HepG2 (cell line): ENCODE measurements at regions not wholly inside any gene's neighbourhood (a gene's known extent, or its start where the extent isn't known, plus 50 kb on each side); places are given as distances from the start of the nearest gene placed in this dataset.

Source experiments
- ATAC-seq: fragments of 200-7000 bp; cut with Tn5 transposase; 3 replicates; pipeline ENCODE4 v1.9.1; 2020; ENCODE audit warnings: mild to moderate bottlenecking, moderate library complexity
- BruUV-seq: library from RNA; stranded (reverse); fragments of 400-500 nt; replicated peaks from 2 replicates; lab custom pipeline; 2021; lab: Mats Ljungman, UMichigan
- CTCF ChIA-PET: fragments of 300-600 bp; formaldehyde crosslinking; extraction: SDS; loops from one replicate; lab custom pipeline; 2021; ENCODE audit warnings: low total read pairs, inconsistent platforms, low intra/inter-chr PET ratio; lab: Yijun Ruan, JAX
- POLR2A ChIA-PET: fragments of 350-600 bp; sonication (Branson Sonifier 250); formaldehyde crosslinking; loops from one replicate; lab custom pipeline; 2020; ENCODE audit warnings: antibody characterized with exemption, inconsistent platforms; lab: Yijun Ruan, JAX
- DNase-seq: peaks from one replicate; pipeline ENCODE4 v3.0.0-alpha.2; 2015; ENCODE audit warnings: low spot score
- FAIRE-seq: peaks from 3 replicates; lab custom pipeline; 2011; peaks lifted over from hg19 to GRCh38; lab: Jason Lieb, UNC
- H2AFZ ChIP-seq: one replicate; pipeline ENCODE4 v1.6.1; 2011; ENCODE audit warnings: low read length, inconsistent platforms
- H3K27ac ChIP-seq: fragments of 300-600 bp; 3 replicates; pipeline ENCODE4 v1.8.0; 2011; ENCODE audit warnings: mixed run types, mild to moderate bottlenecking, mixed read lengths, low read length, inconsistent platforms; ENCODE audit not compliant: insufficient read depth; ENCODE audit errors: extremely low read length
- H3K27me3 ChIP-seq, 2 experiments: fragments of 200-600 bp in 1 of 2; 2 replicates in 1 of 2; 3 replicates in 1 of 2; pipeline versions ENCODE4 v1.6.0 to v1.8.0; 2011; ENCODE audit warnings: low read length in 2 of 2, mild to moderate bottlenecking in 2 of 2, moderate library complexity in 2 of 2, inconsistent platforms in 1 of 2; ENCODE audit not compliant: insufficient read depth in 2 of 2, control insufficient read depth in 1 of 2
- H3K36me3 ChIP-seq, 2 experiments: fragments of 200-600 bp in 1 of 2; replicated peaks in 1 of 2; 2 replicates in 1 of 2; 3 replicates in 1 of 2; pipeline versions ENCODE4 v1.5.1 to v1.8.0; 2011; ENCODE audit warnings: low read length in 2 of 2, inconsistent platforms in 1 of 2; ENCODE audit not compliant: insufficient read depth in 2 of 2, control insufficient read depth in 1 of 2
- H3K4me1 ChIP-seq: 2 replicates; pipeline ENCODE4 v1.5.1; 2012; ENCODE audit warnings: low read length, inconsistent platforms; ENCODE audit not compliant: insufficient read depth
- H3K4me2 ChIP-seq: 2 replicates; pipeline ENCODE4 v1.6.0; 2011; ENCODE audit warnings: low read depth, low read length, inconsistent platforms
- H3K4me3 ChIP-seq, 3 experiments: fragments of 200-600 bp in 1 of 3; sonication (generic), shearing (Covaris generic) in 1 of 3; replicated peaks in 1 of 3; 2 replicates each; pipeline ENCODE4 v1.5.1; 2011 to 2016; ENCODE audit warnings: low read length in 3 of 3, inconsistent platforms in 2 of 3, low read depth in 2 of 3, mild to moderate bottlenecking in 2 of 3, control low read depth in 1 of 3, mixed read lengths in 1 of 3; ENCODE audit not compliant: insufficient read depth in 1 of 3
- H3K79me2 ChIP-seq: one replicate; pipeline ENCODE4 v1.6.1; 2011; ENCODE audit warnings: low read length, inconsistent platforms; ENCODE audit not compliant: insufficient read depth
- H3K9ac ChIP-seq: 2 replicates; pipeline ENCODE4 v1.6.0; 2011; ENCODE audit warnings: mild to moderate bottlenecking, low read depth, low read length, inconsistent platforms; ENCODE audit not compliant: insufficient read depth
- H3K9me3 ChIP-seq: 2 replicates; pipeline ENCODE4 v1.5.1; 2012; ENCODE audit warnings: mild to moderate bottlenecking, low read length
- H4K20me1 ChIP-seq: 2 replicates; pipeline ENCODE4 v1.6.0; 2011; ENCODE audit warnings: inconsistent platforms, mild to moderate bottlenecking, low read length, moderate library complexity; ENCODE audit not compliant: insufficient read depth
- GATAD1 ChIP-seq: IDR thresholded peaks from 2 replicates; pipeline ENCODE4 v1.6.1; 2016; ENCODE audit warnings: missing genetic modification reagents, missing compliant biosample characterization
- ISL2 ChIP-seq: sonication (generic); formaldehyde crosslinking; IDR thresholded peaks from 2 replicates; pipeline ENCODE4 v1.5.0; 2020; ENCODE audit warnings: missing genetic modification reagents
- KDM2A ChIP-seq: sonication (generic); formaldehyde crosslinking; IDR thresholded peaks from 2 replicates; pipeline ENCODE4 v1.4.0; 2020; ENCODE audit warnings: low read depth, missing genetic modification reagents, borderline replicate concordance
- MTF1 ChIP-seq: sonication (generic); formaldehyde crosslinking; IDR thresholded peaks from 2 replicates; pipeline ENCODE4 v1.5.0; 2020; ENCODE audit warnings: missing genetic modification reagents
- PLSCR1 ChIP-seq: sonication (generic); formaldehyde crosslinking; IDR thresholded peaks from 2 replicates; pipeline ENCODE4 v1.5.0; 2020; ENCODE audit warnings: missing genetic modification reagents, mild to moderate bottlenecking, borderline replicate concordance
- SRF ChIP-seq: IDR thresholded peaks from 2 replicates; pipeline ENCODE4 v1.6.1; 2011; ENCODE audit warnings: mild to moderate bottlenecking, low read depth, low read length, moderate library complexity
- ZHX2 ChIP-seq, 2 experiments: sonication (generic) in 1 of 2; formaldehyde crosslinking in 1 of 2; IDR thresholded peaks; 2 replicates each; pipeline versions ENCODE4 v1.6.1 to v1.9.0; 2014 to 2022; ENCODE audit warnings: antibody characterized with exemption in 1 of 2, borderline replicate concordance in 1 of 2, inconsistent platforms in 1 of 2, low read depth in 1 of 2, missing genetic modification reagents in 1 of 2
- ZNF282 ChIP-seq: fragments of 450-650 bp; IDR thresholded peaks from 2 replicates; pipeline ENCODE4 v1.6.1; 2018; ENCODE audit not compliant: partially characterized antibody
- WGBS: methylation state at CpG from one replicate; pipeline ENCODE4 v1.1.6; 2017; ENCODE audit warnings: low lambda C conversion rate; 5-methylcytosine and 5-hydroxymethylcytosine counted together
- in situ Hi-C: cut with HindIII; loops from 2 replicates; pipeline ENCODE4 v1.10.0; 2017; ENCODE audit warnings: low pct_unique_long_range_greater_than_20kb; ENCODE audit not compliant: extremely low pct_ligation_motif_present
- intact Hi-C: fragments of 100-400 bp; cut with micrococcal nuclease; formaldehyde crosslinking; loops from one replicate; pipeline ENCODE4 v1.10.0; 2022; ENCODE audit not compliant: unreplicated experiment

GRCh38 chr1:5343256-5344020, 648.8 kb downstream of the NPHP4 start (continued):
- TF ChIP-seq ISL2 (CRISPR knock-in tag) (no peak), MTF1 (no peak), ZNF282 (no peak)

- no peak overlapping the region for H3K9ac ChIP-seq
- POLR2A ChIA-PET: no interaction called here
These were observed 649.4 kb downstream of the NPHP4 start for GRCh38 chr1:5342830-5343229.

GRCh38 chr1:5342172-5342571, 650.1 kb downstream of the NPHP4 start:
- in situ Hi-C loops: no loop called here
- 29% methylated on average over 8 of the region's 8 CpGs for WGBS
- no TSS peak for BruUV-seq
- no peak for TF ChIP-seq ZHX2 (IDR thresholded peaks at IDR 0.05; ENCODE audit: low read depth)
- TF ChIP-seq ZHX2 (CRISPR knock-in tag; IDR thresholded peaks at IDR 0.05; ENCODE audit: borderline replicate concordance): no peak
- TF ChIP-seq SRF: no peak
- no peak for TF ChIP-seq KDM2A (CRISPR knock-in tag)

More at GRCh38 chr1:5342830-5343229, 649.4 kb downstream of the NPHP4 start:
- no peaks in the 10 kb centered on the region for H4K20me1 ChIP-seq
- CTCF ChIA-PET: no interaction called here
- FAIRE-seq (no peak), DNase-seq (no peak)
- no TSS peak for BruUV-seq
- H2AFZ ChIP-seq: no peak overlapping the region
- H3K79me2 ChIP-seq: no peaks in the 10 kb centered on the region
- H3K27me3 ChIP-seq: no peaks in the 10 kb centered on the region; a peak in 1 of 5 replicates
- intact Hi-C loops: no loop called here
- peaks cover 6% of the 10 kb centered on the region for H3K9me3 ChIP-seq
- TF ChIP-seq PLSCR1 (no peak), GATAD1 (no peak)
- TF ChIP-seq, all 625 proteins: peak for 0
- 27% methylated on average over 3 of the region's 11 CpGs for WGBS
- H3K4me2 ChIP-seq: no peak overlapping the region
- H3K27ac ChIP-seq: no peak overlapping the region
- in situ Hi-C loops: no loop called here
- H3K4me1 ChIP-seq: peaks cover 8% of the 10 kb centered on the region; the same call in 1 of the 2 replicates
- no peaks in the 10 kb centered on the region for H3K36me3 ChIP-seq
- no peak for ATAC-seq
- H3K4me3 ChIP-seq: no peak overlapping the region

More at GRCh38 chr1:5342172-5342571, 650.1 kb downstream of the NPHP4 start:
- Histone ChIP-seq H2AFZ (no peak overlapping the region), H3K27me3 (no peaks in the 10 kb centered on the region; a peak in 1 of 5 replicates), H3K9me3 (peaks cover 2% of the 10 kb centered on the region), H3K36me3 (no peaks in the 10 kb centered on the region), H3K4me2 (no peak overlapping the region), H3K4me1 (peaks cover 8% of the 10 kb centered on the region; the same call in 1 of the 2 replicates), H3K27ac (no peak overlapping the region), H3K4me3 (no peak overlapping the region), H4K20me1 (no peaks in the 10 kb centered on the region), H3K9ac (no peak overlapping the region), H3K79me2 (no peaks in the 10 kb centered on the region)
- no peak for ATAC-seq
- POLR2A ChIA-PET: no interaction called here
- DNase-seq: no peak
- CTCF ChIA-PET: no interaction called here
- intact Hi-C loops: no loop called here
- FAIRE-seq: no peak
